Neural progenitor cell (in vitro differentiated cells): ENCODE measurements at regions not wholly inside any gene's neighbourhood (a gene's known extent, or its start where the extent isn't known, plus 50 kb on each side); places are given as distances from the start of the nearest gene placed in this dataset.
A peak's percentile ranks its signal among the peaks of the same experiment; 100 is the strongest.

ENCODE experiments used
- DNase-seq: peaks from one replicate; pipeline ENCODE4 v3.0.0-alpha.2; 2016; ENCODE audit warnings: low spot score
- H2AFZ ChIP-seq: fragments of 200-600 bp; sonication (generic); replicated peaks from 2 replicates; pipeline ENCODE4 v1.6.1; 2016; ENCODE audit warnings: antibody characterized with exemption
- H3F3A ChIP-seq: fragments of 200-600 bp; sonication (generic); 2 replicates; pipeline ENCODE4 v1.6.1; 2016; ENCODE audit warnings: antibody characterized with exemption, low read depth
- H3K27ac ChIP-seq: fragments of 200-600 bp; sonication (generic); 2 replicates; pipeline ENCODE4 v1.5.1; 2016; ENCODE audit warnings: mild to moderate bottlenecking
- H3K27me3 ChIP-seq: fragments of 200-600 bp; sonication (generic); 2 replicates; pipeline ENCODE4 v1.6.1; 2016; ENCODE audit warnings: mild to moderate bottlenecking, moderate library complexity
- H3K36me3 ChIP-seq: fragments of 200-600 bp; sonication (generic); 2 replicates; pipeline ENCODE4 v1.5.1; 2016
- H3K4me1 ChIP-seq: fragments of 200-600 bp; sonication (generic); 2 replicates; pipeline ENCODE4 v1.6.1; 2016; ENCODE audit warnings: mixed run types
- H3K4me2 ChIP-seq: fragments of 200-600 bp; sonication (generic); 2 replicates; pipeline ENCODE4 v1.6.1; 2016
- H3K4me3 ChIP-seq: fragments of 200-600 bp; sonication (generic); 2 replicates; pipeline ENCODE4 v1.5.1; 2016
- H3K79me2 ChIP-seq: fragments of 200-600 bp; sonication (generic); 2 replicates; pipeline ENCODE4 v1.6.1; 2016; ENCODE audit warnings: low read depth
- H3K9ac ChIP-seq: fragments of 200-600 bp; sonication (generic); 2 replicates; pipeline ENCODE4 v1.6.1; 2016
- H3K9me3 ChIP-seq: fragments of 200-600 bp; sonication (generic); 2 replicates; pipeline ENCODE4 v1.5.1; 2016; ENCODE audit warnings: low read depth
- H4K20me1 ChIP-seq: fragments of 200-600 bp; sonication (generic); 2 replicates; pipeline ENCODE4 v1.6.1; 2016; ENCODE audit warnings: low read depth
- H3K27ac Mint-ChIP-seq: 3 replicates; pipeline ENCODE4 v1.8.0; 2021; ENCODE audit warnings: mixed read lengths
- H3K27me3 Mint-ChIP-seq: 2 replicates; pipeline ENCODE4 v1.8.0; 2022; ENCODE audit warnings: low read depth, mild to moderate bottlenecking, inconsistent platforms, moderate library complexity, mixed read lengths; ENCODE audit not compliant: insufficient read depth
- H3K36me3 Mint-ChIP-seq: 3 replicates; pipeline ENCODE4 v1.8.0; 2021; ENCODE audit warnings: mixed read lengths
- H3K4me1 Mint-ChIP-seq: 3 replicates; pipeline ENCODE4 v1.8.0; 2021; ENCODE audit warnings: mixed read lengths
- H3K4me3 Mint-ChIP-seq: 3 replicates; pipeline ENCODE4 v1.8.0; 2021; ENCODE audit warnings: mild to moderate bottlenecking, moderate library complexity, mixed read lengths
- H3K9me3 Mint-ChIP-seq: 3 replicates; pipeline ENCODE4 v1.8.0; 2020; ENCODE audit warnings: mixed read lengths
- CTCF ChIP-seq: fragments of 200-600 bp; sonication (generic); IDR thresholded peaks from 2 replicates; pipeline ENCODE4 v1.5.1; 2017; ENCODE audit warnings: antibody characterized with exemption, mild to moderate bottlenecking
- EZH2 ChIP-seq: fragments of 200-600 bp; sonication (generic); IDR thresholded peaks from 2 replicates; pipeline ENCODE4 v1.6.1; 2017; ENCODE audit warnings: antibody characterized with exemption, mild to moderate bottlenecking, moderate library complexity
- EZH2phosphoT487 ChIP-seq: fragments of 200-600 bp; sonication (generic); IDR thresholded peaks from 2 replicates; pipeline ENCODE4 v1.6.1; 2017; ENCODE audit warnings: antibody characterized with exemption

GRCh38 chr5:155616779-155617392 lies 603.3 kb downstream of the KIF4B start:
- no peak overlapping the region for H3K9ac ChIP-seq
- H4K20me1 ChIP-seq, result no peaks in the 10 kb centered on the region
- no peaks in the 10 kb centered on the region for H3K36me3 Mint-ChIP-seq
- no peaks in the 10 kb centered on the region for H3K79me2 ChIP-seq
- no peak overlapping the region for H3K27ac ChIP-seq
- no peaks in the 10 kb centered on the region for H3K27me3 ChIP-seq
- peaks cover 12% of the 10 kb centered on the region for H3F3A ChIP-seq
- peak; percentile 70 for DNase-seq
- peaks cover 4% of the 10 kb centered on the region for H3K27me3 Mint-ChIP-seq
- H3K4me3 Mint-ChIP-seq, result no peak overlapping the region
- H2AFZ ChIP-seq, result no peak overlapping the region
- no peaks in the 10 kb centered on the region for H3K9me3 ChIP-seq
- no peak overlapping the region for H3K4me3 ChIP-seq
- TF ChIP-seq CTCF (peak; percentile 86), EZH2phosphoT487 (no peak)
- H3K36me3 ChIP-seq, result no peaks in the 10 kb centered on the region
- H3K4me1 ChIP-seq, result peaks cover 18% of the 10 kb centered on the region
- H3K9me3 Mint-ChIP-seq, result no peaks in the 10 kb centered on the region
- peaks cover 25% of the 10 kb centered on the region for H3K4me1 Mint-ChIP-seq
- H3K4me2 ChIP-seq, result no peak overlapping the region
- H3K27ac Mint-ChIP-seq, result no peak overlapping the region

- Histone ChIP-seq H2AFZ (no peak overlapping the region), H3K4me2 (no peak overlapping the region), H3K9me3 (no peaks in the 10 kb centered on the region), H3K9ac (no peak overlapping the region), H3K36me3 (no peaks in the 10 kb centered on the region), H3K79me2 (no peaks in the 10 kb centered on the region), H3K4me1 (peaks cover 18% of the 10 kb centered on the region), H3K4me3 (no peak overlapping the region), H4K20me1 (no peaks in the 10 kb centered on the region), H3K27ac (no peak overlapping the region), H3K27me3 (no peaks in the 10 kb centered on the region), H3F3A (peaks cover 12% of the 10 kb centered on the region)
- Mint-ChIP-seq H3K4me3 (no peak overlapping the region), H3K27ac (no peak overlapping the region), H3K36me3 (no peaks in the 10 kb centered on the region), H3K4me1 (peaks cover 25% of the 10 kb centered on the region), H3K27me3 (peaks cover 6% of the 10 kb centered on the region), H3K9me3 (no peaks in the 10 kb centered on the region)
- DNase-seq, result no peak
- TF ChIP-seq EZH2 (no peak), CTCF (no peak), EZH2phosphoT487 (no peak)
These were observed 606.1 kb downstream of the KIF4B start for GRCh38 chr5:155619688-155620087.

GRCh38 chr5:155620821-155621410 lies 607.4 kb downstream of the KIF4B start:
- H3F3A ChIP-seq, result peaks cover 12% of the 10 kb centered on the region
- H3K9ac ChIP-seq, result no peak overlapping the region
- H3K36me3 Mint-ChIP-seq, result no peaks in the 10 kb centered on the region
- TF ChIP-seq CTCF, result no peak
- no peak for TF ChIP-seq EZH2
- no peak for TF ChIP-seq EZH2phosphoT487
- peak overlapping the region; percentile 18 for H3K4me3 ChIP-seq
- peak overlapping the region; percentile 89 for H2AFZ ChIP-seq
- no peaks in the 10 kb centered on the region for H3K9me3 ChIP-seq
- H3K4me1 Mint-ChIP-seq, result peaks cover 25% of the 10 kb centered on the region
- H4K20me1 ChIP-seq, result no peaks in the 10 kb centered on the region
- H3K4me1 ChIP-seq, result peaks cover 18% of the 10 kb centered on the region
- H3K27ac Mint-ChIP-seq, result peak overlapping the region; percentile 70
- H3K27ac ChIP-seq, result no peak overlapping the region
- H3K27me3 Mint-ChIP-seq, result peaks cover 8% of the 10 kb centered on the region
- H3K79me2 ChIP-seq, result no peaks in the 10 kb centered on the region
- no peaks in the 10 kb centered on the region for H3K27me3 ChIP-seq
- peak; percentile 80 for DNase-seq
- no peaks in the 10 kb centered on the region for H3K9me3 Mint-ChIP-seq
- H3K4me2 ChIP-seq, result peak overlapping the region; percentile 64
- no peaks in the 10 kb centered on the region for H3K36me3 ChIP-seq
- peak overlapping the region; percentile 51 for H3K4me3 Mint-ChIP-seq
